H9 (cell line): ENCODE measurements at regions not wholly inside any gene's neighbourhood (a gene's known extent, or its start where the extent isn't known, plus 50 kb on each side); places are given as distances from the start of the nearest gene placed in this dataset.

Source experiments
- DNase-seq: peaks from one replicate; pipeline ENCODE4 v3.0.0-alpha.2; 2017
- H2AFZ ChIP-seq: one replicate; pipeline ENCODE4 v1.6.1; 2013; ENCODE audit warnings: mild to moderate bottlenecking, low read length, control low read depth, moderate library complexity
- H2AK5ac ChIP-seq: 2 replicates; pipeline ENCODE4 v1.6.1; 2013; ENCODE audit warnings: low read length, control low read depth, mixed read lengths; ENCODE audit not compliant: insufficient read length
- H2BK120ac ChIP-seq: one replicate; pipeline ENCODE4 v1.6.1; 2013; ENCODE audit warnings: low read depth, mild to moderate bottlenecking, low read length, control low read depth, inconsistent platforms; ENCODE audit not compliant: poor library complexity, severe bottlenecking
- H2BK12ac ChIP-seq: 2 replicates; pipeline ENCODE4 v1.6.1; 2013; ENCODE audit warnings: low read length, control low read depth, mixed read lengths, low read depth; ENCODE audit not compliant: insufficient read length
- H2BK15ac ChIP-seq: 2 replicates; pipeline ENCODE4 v1.6.1; 2013; ENCODE audit warnings: low read depth, low read length, control low read depth
- H2BK20ac ChIP-seq: one replicate; pipeline ENCODE4 v1.6.1; 2013; ENCODE audit warnings: low read depth, mild to moderate bottlenecking, low read length, control low read depth, inconsistent platforms; ENCODE audit not compliant: poor library complexity, severe bottlenecking
- H2BK5ac ChIP-seq: 2 replicates; pipeline ENCODE4 v1.6.1; 2013; ENCODE audit warnings: low read length, control low read depth, mixed read lengths; ENCODE audit not compliant: insufficient read length
- H3K14ac ChIP-seq: 2 replicates; pipeline ENCODE4 v1.6.1; 2013; ENCODE audit warnings: low read length, control low read depth; ENCODE audit not compliant: insufficient read depth
- H3K18ac ChIP-seq: 2 replicates; pipeline ENCODE4 v1.6.1; 2013; ENCODE audit warnings: low read depth, mild to moderate bottlenecking, mixed read lengths, low read length, control low read depth; ENCODE audit not compliant: insufficient read length
- H3K23ac ChIP-seq: 2 replicates; pipeline ENCODE4 v1.6.1; 2013; ENCODE audit warnings: low read length, control low read depth, mixed read lengths, low read depth; ENCODE audit not compliant: insufficient read length
- H3K23me2 ChIP-seq: 2 replicates; pipeline ENCODE4 v1.6.1; 2013; ENCODE audit warnings: low read depth, mild to moderate bottlenecking, mixed read lengths, low read length, control low read depth; ENCODE audit not compliant: insufficient read length, poor library complexity, severe bottlenecking
- H3K27ac ChIP-seq: 2 replicates; pipeline ENCODE4 v1.5.1; 2013; ENCODE audit warnings: low read length, control low read depth, mixed read lengths, low read depth; ENCODE audit not compliant: insufficient read length
- H3K27me3 ChIP-seq: 2 replicates; pipeline ENCODE4 v1.6.1; 2013; ENCODE audit warnings: low read length, control low read depth, inconsistent platforms; ENCODE audit not compliant: insufficient read depth
- H3K4ac ChIP-seq: 2 replicates; pipeline ENCODE4 v1.6.1; 2013; ENCODE audit warnings: low read depth, mild to moderate bottlenecking, control low read depth, inconsistent platforms, low read length, moderate library complexity
- H3K4me1 ChIP-seq: 2 replicates; pipeline ENCODE4 v1.6.1; 2013; ENCODE audit warnings: low read length, control low read depth, inconsistent platforms; ENCODE audit not compliant: insufficient read depth
- H3K4me2 ChIP-seq: 2 replicates; pipeline ENCODE4 v1.6.1; 2013; ENCODE audit warnings: low read length, control low read depth, mixed read lengths; ENCODE audit not compliant: insufficient read length, insufficient read depth
- H3K56ac ChIP-seq: 2 replicates; pipeline ENCODE4 v1.6.1; 2013; ENCODE audit warnings: low read depth, mild to moderate bottlenecking, mixed read lengths, low read length, control low read depth; ENCODE audit not compliant: insufficient read length
- H3K79me1 ChIP-seq: 2 replicates; pipeline ENCODE4 v1.6.1; 2013; ENCODE audit warnings: low read depth, mild to moderate bottlenecking, moderate library complexity, low read length, control low read depth, inconsistent platforms; ENCODE audit not compliant: insufficient read depth, poor library complexity, severe bottlenecking
- H3K79me2 ChIP-seq: 2 replicates; pipeline ENCODE4 v1.6.1; 2013; ENCODE audit warnings: low read length, control low read depth, inconsistent platforms; ENCODE audit not compliant: insufficient read depth
- H3K9ac ChIP-seq: 2 replicates; pipeline ENCODE4 v1.6.1; 2013; ENCODE audit warnings: low read length, control low read depth, mixed read lengths; ENCODE audit not compliant: insufficient read length; ENCODE audit errors: extremely low read depth
- H3K9me3 ChIP-seq: one replicate; pipeline ENCODE4 v1.6.1; 2013; ENCODE audit warnings: low read depth, low read length, inconsistent platforms; ENCODE audit not compliant: control insufficient read depth
- H3T11ph ChIP-seq: one replicate; pipeline ENCODE4 v1.6.1; 2013; ENCODE audit warnings: mild to moderate bottlenecking, low read length, control low read depth, inconsistent platforms
- H4K20me1 ChIP-seq: one replicate; pipeline ENCODE4 v1.6.1; 2013; ENCODE audit not compliant: control insufficient read depth, insufficient read length, insufficient read depth
- H4K5ac ChIP-seq: 2 replicates; pipeline ENCODE4 v1.6.1; 2013; ENCODE audit warnings: low read depth, mild to moderate bottlenecking, mixed read lengths, low read length, control low read depth; ENCODE audit not compliant: insufficient read length
- H4K8ac ChIP-seq: replicated peaks from 2 replicates; pipeline ENCODE4 v1.6.1; 2013; ENCODE audit warnings: low read length, control low read depth, mixed read lengths, low read depth; ENCODE audit not compliant: insufficient read length
- H4K91ac ChIP-seq: 2 replicates; pipeline ENCODE4 v1.6.1; 2013; ENCODE audit warnings: low read depth, mild to moderate bottlenecking, moderate library complexity, mixed read lengths, low read length, control low read depth; ENCODE audit not compliant: insufficient read length
- H3K27ac Mint-ChIP-seq, 3 experiments: 2 replicates in 2 of 3; 3 replicates in 1 of 3; pipeline ENCODE4 v1.8.0; 2020 to 2021; ENCODE audit warnings: mixed read lengths in 3 of 3, mild to moderate bottlenecking in 1 of 3, moderate library complexity in 1 of 3
- H3K27me3 Mint-ChIP-seq: 2 replicates; pipeline ENCODE4 v1.8.0; 2021; ENCODE audit warnings: low read depth, mild to moderate bottlenecking, moderate library complexity, mixed read lengths
- H3K36me3 Mint-ChIP-seq, 3 experiments: 2 replicates in 2 of 3; 3 replicates in 1 of 3; pipeline ENCODE4 v1.8.0; 2020 to 2021; ENCODE audit warnings: low read depth in 3 of 3, mixed read lengths in 3 of 3; ENCODE audit not compliant: insufficient read depth in 1 of 3
- H3K4me1 Mint-ChIP-seq, 2 experiments: 2 replicates each; pipeline ENCODE4 v1.8.0; 2020; ENCODE audit warnings: mixed read lengths in 2 of 2
- H3K4me3 Mint-ChIP-seq, 2 experiments: 2 replicates in 1 of 2; 3 replicates in 1 of 2; pipeline ENCODE4 v1.8.0; 2020 to 2021; ENCODE audit warnings: mild to moderate bottlenecking in 2 of 2, mixed read lengths in 2 of 2, moderate library complexity in 1 of 2
- H3K9me3 Mint-ChIP-seq, 2 experiments: 2 replicates in 1 of 2; 3 replicates in 1 of 2; pipeline ENCODE4 v1.8.0; 2020; ENCODE audit warnings: mild to moderate bottlenecking in 2 of 2, mixed read lengths in 2 of 2, moderate library complexity in 1 of 2
- WGBS: extraction: QIAGEN DNeasy Blood & Tissue Kit; methylation state at CpG from one replicate; pipeline ENCODE4 v1.1.7; 2013; ENCODE audit warnings: missing lambda C conversion rate, low lambda C conversion rate, mixed read lengths; ENCODE audit not compliant: insufficient read length; ENCODE audit errors: extremely low coverage; 5-methylcytosine and 5-hydroxymethylcytosine counted together
- TF ChIP-seq, protein P1 (sequence below): fragments of 200-600 bp; sonication (generic); conservative IDR thresholded peaks from 3 replicates; pipeline ENCODE4 v1.8.0; 2021; ENCODE audit warnings: antibody characterized with exemption, mild to moderate bottlenecking

- H3K9me3 Mint-ChIP-seq = no peaks in the 10 kb centered on the region
- Histone ChIP-seq H2BK15ac (no peak overlapping the region), H2BK12ac (no peak overlapping the region), H2BK120ac (no peak overlapping the region), H2BK20ac (no peak overlapping the region), H3K18ac (no peak overlapping the region), H3K79me2 (no peaks in the 10 kb centered on the region), H3K9ac (no peak overlapping the region), H4K20me1 (no peaks in the 10 kb centered on the region), H3K4ac (no peak overlapping the region), H2AFZ (no peak overlapping the region), H3K56ac (no peak overlapping the region), H3K23ac (no peak overlapping the region), H4K5ac (no peak overlapping the region), H4K91ac (no peak overlapping the region), H4K8ac (no peak overlapping the region), H3T11ph (no peak overlapping the region), H3K4me2 (no peak overlapping the region), H3K4me1 (no peaks in the 10 kb centered on the region), H3K14ac (no peak overlapping the region), H3K27me3 (no peaks in the 10 kb centered on the region), H3K27ac (no peak overlapping the region), H3K9me3 (no peaks in the 10 kb centered on the region), H2BK5ac (no peak overlapping the region), H2AK5ac (no peak overlapping the region), H3K79me1 (no peaks in the 10 kb centered on the region), H3K23me2 (no peaks in the 10 kb centered on the region)
- no peak overlapping the region for H3K27ac Mint-ChIP-seq
- no CpG with 5 or more reads among the region's 1 CpG for WGBS
- no peak for DNase-seq
- no peaks in the 10 kb centered on the region; the same call in 1 of the 2 replicates for H3K27me3 Mint-ChIP-seq
- peaks cover 15 to 16% of the 10 kb centered on the region in 2 experiments for H3K4me1 Mint-ChIP-seq
- H3K36me3 Mint-ChIP-seq = no peaks in the 10 kb centered on the region
- TF ChIP-seq, protein P1, sequence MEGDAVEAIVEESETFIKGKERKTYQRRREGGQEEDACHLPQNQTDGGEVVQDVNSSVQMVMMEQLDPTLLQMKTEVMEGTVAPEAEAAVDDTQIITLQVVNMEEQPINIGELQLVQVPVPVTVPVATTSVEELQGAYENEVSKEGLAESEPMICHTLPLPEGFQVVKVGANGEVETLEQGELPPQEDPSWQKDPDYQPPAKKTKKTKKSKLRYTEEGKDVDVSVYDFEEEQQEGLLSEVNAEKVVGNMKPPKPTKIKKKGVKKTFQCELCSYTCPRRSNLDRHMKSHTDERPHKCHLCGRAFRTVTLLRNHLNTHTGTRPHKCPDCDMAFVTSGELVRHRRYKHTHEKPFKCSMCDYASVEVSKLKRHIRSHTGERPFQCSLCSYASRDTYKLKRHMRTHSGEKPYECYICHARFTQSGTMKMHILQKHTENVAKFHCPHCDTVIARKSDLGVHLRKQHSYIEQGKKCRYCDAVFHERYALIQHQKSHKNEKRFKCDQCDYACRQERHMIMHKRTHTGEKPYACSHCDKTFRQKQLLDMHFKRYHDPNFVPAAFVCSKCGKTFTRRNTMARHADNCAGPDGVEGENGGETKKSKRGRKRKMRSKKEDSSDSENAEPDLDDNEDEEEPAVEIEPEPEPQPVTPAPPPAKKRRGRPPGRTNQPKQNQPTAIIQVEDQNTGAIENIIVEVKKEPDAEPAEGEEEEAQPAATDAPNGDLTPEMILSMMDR = no peak
- H3K4me3 Mint-ChIP-seq = no peak overlapping the region
Observed at GRCh38 chr5:93120051-93120450, 461.0 kb downstream of the NR2F1-AS1 start.
